ENCODE measurements at regions not wholly inside any gene's neighbourhood (a gene's known extent, or its start where the extent isn't known, plus 50 kb on each side); places are given as distances from the start of the nearest gene placed in this dataset.

DNA sequence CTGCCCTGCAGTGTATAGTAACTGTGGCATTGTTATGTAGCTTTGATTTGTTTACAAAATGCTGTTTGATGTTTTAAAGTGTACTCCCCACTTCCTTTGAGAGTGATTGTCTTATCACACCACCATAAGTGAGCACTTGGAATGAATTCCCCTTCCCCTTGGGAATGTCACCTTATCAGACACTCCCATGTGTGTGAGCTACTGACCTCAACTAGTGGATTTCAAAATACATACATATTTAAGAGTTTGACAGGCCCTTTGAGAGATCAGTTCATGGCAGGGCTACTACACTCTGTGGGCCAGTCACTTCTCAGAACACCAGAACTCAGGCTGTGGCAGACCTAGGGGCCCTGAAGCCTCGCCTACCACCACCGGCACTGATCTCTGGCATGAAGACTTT, 547.6 kb downstream of the NR2F2 start:
- Mint-ChIP-seq H3K9me3 (no peaks in the 10 kb centered on the region), H3K27ac (no peak overlapping the region), H3K36me3 (no peaks in the 10 kb centered on the region)
- no peak for DNase-seq (ENCODE audit: low spot score in 2 of 2)
- no peak for ATAC-seq

DNA sequence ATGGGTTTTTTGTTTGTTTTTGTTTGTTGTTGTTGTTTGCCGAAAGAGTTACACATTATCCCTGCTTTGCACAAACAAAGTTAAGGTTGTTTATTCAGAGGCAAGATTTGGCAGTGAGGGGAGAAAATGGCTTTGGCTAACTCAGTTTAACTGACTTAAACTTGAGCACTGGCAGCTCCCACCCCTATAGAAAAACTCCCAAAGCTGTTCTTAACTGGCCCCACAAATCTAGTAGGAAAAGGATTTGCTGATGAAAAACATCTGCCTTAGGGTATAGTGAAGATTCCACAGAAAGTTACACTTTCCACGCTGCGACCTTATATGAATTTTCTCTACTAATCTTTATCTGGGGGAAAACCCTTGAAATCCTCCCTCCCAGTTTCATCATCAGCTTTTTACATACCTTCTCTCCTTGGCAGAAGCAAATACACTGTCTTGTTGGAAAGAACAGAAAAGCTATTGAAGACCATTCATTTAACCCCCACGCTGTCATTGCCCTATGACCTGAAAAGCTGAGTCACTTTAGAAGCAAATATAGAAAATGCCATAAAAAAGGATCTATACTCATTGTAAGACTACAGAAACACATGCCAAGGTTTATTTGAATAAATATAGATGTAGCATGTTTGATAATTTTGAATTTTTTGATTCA, 551.7 kb downstream of the NR2F2 start:
- Mint-ChIP-seq H3K27ac (no peak overlapping the region), H3K9me3 (peaks cover 3 to 4% of the 10 kb centered on the region in 2 donors), H3K36me3 (no peaks in the 10 kb centered on the region)
- no peak for DNase-seq (ENCODE audit: low spot score in 2 of 2)
- no peak for ATAC-seq

DNA sequence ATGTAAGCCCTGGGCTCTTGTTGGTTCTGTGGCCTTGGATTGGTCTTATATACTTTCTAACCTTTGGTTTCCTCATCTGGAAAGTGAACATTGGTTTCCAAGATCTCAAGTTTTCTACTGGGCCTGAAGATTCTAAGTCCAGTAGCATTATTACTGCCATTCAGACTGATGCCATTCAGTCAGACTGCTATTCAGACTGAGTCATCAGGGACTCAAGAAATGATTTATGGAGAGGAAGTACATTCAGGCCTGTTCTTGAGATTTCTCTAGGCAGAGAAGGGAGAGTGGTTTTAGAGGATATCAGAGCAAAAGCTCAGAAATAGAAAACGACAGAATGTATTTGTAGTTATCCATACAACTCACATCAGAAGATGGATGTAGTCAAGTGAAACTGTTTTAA, 557.2 kb downstream of the NR2F2 start:
- Mint-ChIP-seq H3K36me3 (no peaks in the 10 kb centered on the region), H3K9me3 (peaks cover 8 to 9% of the 10 kb centered on the region in 2 donors), H3K27ac (no peak overlapping the region)
- DNase-seq (ENCODE audit: low spot score in 2 of 2) (no peak), ATAC-seq (peak in 1 of 2 donors; percentile 58)

DNA sequence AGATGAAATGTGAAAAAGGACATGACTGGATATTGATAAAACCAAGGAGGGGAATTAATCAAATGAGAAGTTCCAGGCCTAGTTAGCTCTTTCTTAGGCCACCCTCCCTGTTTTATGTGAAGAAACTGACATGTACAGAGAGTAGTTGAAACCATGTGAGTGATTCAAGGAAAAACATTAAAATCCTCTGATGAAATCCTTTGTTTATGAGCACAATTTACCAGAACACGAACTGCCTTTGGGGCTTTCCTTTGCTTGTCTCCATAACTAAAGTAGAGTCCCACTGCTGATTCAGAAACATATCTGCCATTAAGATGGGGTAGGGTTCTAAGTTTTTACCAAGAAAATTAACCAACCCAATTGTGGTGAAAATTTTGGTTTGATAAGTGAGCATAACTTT, 558.3 kb downstream of the NR2F2 start:
- Mint-ChIP-seq H3K27ac (no peak overlapping the region), H3K36me3 (no peaks in the 10 kb centered on the region), H3K9me3 (peaks cover 8 to 9% of the 10 kb centered on the region in 2 donors)
- DNase-seq (ENCODE audit: low spot score in 2 of 2) (no peak), ATAC-seq (peak in 1 of 2 donors; percentile 38)

DNA sequence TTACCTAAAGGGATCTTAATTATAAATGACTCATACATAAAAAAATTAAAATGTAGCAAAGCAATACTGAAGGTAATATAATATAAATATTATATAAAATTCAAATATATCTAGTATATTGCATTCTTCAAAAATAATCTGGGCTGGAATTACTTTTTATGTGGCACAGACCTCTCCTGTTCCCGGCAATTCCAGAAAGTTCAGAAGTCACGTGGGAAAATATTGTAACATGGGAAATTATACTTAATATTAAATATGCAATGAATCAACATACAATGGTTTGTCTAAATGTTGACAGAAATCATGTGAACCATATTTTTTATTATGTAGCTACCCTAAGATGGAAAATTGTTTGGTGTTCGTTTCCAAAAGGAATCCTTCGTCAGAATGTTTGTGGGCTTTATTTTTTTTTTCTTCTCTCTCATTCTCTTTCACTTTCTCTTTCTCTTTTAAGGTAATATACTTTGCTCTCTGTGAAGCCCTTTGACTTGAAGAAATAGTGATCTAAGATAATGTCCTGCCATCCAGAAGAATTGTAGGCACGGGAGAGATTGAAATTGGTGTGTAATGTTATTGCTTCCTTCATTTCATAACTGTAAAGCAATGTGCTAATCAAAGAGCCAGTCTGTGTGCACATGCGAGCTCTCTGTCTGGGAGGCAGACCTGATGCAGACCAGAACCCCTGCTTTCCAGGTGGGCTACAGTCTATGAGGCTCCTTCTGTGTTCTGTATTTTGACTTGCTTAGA, 559.4 kb downstream of the NR2F2 start:
- Mint-ChIP-seq H3K36me3 (no peaks in the 10 kb centered on the region), H3K9me3 (peaks cover 8 to 9% of the 10 kb centered on the region in 2 donors), H3K27ac (no peak overlapping the region)
- DNase-seq (ENCODE audit: low spot score in 2 of 2) (no peak), ATAC-seq (no peak)

DNA sequence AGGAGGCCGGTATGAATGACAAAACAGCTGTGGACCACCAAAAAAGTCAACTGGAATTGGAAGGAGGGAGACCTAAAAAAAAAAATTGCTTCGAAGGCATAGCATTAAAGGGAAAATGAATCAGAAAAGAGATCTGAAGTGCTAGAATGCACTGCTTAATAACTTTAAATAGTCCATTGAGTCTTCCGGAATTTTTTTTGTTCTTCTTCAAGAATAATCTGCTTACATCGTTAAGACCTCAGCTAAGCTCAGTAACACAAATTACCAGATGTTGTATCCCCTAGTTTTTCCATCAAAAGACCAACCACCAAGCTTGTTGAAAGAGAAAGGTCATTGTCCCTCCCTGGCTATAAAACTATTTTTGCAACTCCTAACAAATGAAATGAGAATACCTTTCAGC, 560.5 kb downstream of the NR2F2 start:
- ATAC-seq (no peak), DNase-seq (ENCODE audit: low spot score in 2 of 2) (no peak)
- H3K36me3 Mint-ChIP-seq: no peaks in the 10 kb centered on the region
- no peak overlapping the region for H3K27ac Mint-ChIP-seq
- H3K9me3 Mint-ChIP-seq: peaks cover 8 to 9% of the 10 kb centered on the region in 2 donors

DNA sequence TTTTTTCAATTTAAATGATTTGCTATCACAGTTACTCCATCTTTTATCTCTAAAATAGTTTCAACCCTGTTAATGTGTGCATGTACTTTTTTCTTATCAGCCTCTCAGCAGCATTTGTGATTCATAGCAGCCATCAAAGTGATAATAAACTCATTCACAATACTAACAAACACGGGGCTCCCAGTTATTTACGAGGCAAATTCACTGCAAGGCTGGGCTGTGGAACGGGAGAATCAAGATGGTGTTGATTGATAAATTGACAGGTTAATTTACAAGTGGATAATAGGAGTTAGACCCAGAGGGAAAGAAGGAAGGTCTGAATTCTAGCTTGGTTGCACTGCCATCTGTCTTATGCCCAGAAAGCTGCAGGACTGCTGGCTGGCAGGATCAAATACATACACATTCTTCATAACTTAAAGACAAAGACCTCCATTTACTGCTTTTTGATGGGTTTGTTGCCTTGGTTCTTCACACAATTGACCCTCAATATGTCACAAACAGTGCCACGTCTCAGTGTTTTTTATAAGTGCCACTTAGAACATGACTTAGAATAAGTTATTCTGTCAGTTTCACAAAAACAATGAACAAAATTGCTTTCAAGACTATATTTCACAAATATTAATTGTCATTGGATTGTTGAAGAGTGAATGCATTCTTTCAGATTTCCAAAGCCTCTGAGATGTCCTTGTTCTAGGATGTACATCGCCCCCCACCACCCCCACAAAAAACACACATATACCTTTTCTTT, 562.8 kb downstream of the NR2F2 start:
- Mint-ChIP-seq H3K27ac (no peak overlapping the region), H3K9me3 (no peaks in the 10 kb centered on the region), H3K36me3 (no peaks in the 10 kb centered on the region)
- DNase-seq (ENCODE audit: low spot score in 2 of 2): no peak
- ATAC-seq: no peak

DNA sequence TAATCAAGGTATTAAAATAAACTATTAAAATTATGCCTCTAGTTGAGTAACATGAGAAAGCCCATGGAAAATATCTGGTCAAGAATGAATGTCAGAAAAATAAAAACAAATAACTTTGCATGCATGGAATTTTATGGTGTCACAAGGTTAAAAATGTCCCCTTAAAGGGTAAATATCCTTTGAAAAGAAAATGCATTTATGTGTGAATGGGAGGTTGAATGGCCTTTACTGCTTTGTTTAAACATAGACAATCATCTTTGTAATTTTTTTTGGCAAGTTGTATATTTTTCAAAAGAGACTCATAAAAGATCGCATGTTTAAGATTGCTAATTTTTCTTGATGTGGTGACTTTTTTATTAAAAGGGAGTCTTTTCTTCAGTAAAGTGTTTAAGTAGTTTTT, 564.2 kb downstream of the NR2F2 start:
- no peaks in the 10 kb centered on the region for H3K36me3 Mint-ChIP-seq

DNA sequence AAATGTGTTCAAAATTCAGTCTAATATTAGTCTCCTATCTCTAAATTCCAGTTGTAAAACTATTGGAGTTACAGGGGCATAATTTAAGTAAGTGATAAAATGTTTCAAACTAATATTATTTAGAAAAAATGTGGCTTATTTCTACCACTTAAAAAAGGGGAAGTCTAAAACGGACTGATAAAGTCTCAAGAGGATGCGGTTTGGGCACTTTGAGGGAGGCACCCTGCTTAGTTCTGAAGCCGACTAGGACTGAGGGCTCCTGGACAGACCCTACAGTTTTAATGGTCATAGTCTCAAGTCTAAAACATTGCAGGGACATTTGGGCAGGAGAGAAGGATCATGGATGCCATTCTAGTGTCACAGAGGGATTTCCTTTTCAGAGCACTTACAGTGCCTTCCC, 566.3 kb downstream of the NR2F2 start:
- H3K9me3 Mint-ChIP-seq: peaks cover 6 to 8% of the 10 kb centered on the region in 2 donors
- DNase-seq (ENCODE audit: low spot score in 2 of 2) (no peak), ATAC-seq (no peak)
- H3K27ac Mint-ChIP-seq: no peak overlapping the region
- peaks cover 0 to 5% of the 10 kb centered on the region in 2 donors for H3K36me3 Mint-ChIP-seq

More for the DNA sequence above, 564.2 kb downstream of the NR2F2 start:
- H3K9me3 Mint-ChIP-seq: no peaks in the 10 kb centered on the region
- H3K27ac Mint-ChIP-seq: no peak overlapping the region
- ATAC-seq (no peak), DNase-seq (ENCODE audit: low spot score in 2 of 2) (no peak)

DNA sequence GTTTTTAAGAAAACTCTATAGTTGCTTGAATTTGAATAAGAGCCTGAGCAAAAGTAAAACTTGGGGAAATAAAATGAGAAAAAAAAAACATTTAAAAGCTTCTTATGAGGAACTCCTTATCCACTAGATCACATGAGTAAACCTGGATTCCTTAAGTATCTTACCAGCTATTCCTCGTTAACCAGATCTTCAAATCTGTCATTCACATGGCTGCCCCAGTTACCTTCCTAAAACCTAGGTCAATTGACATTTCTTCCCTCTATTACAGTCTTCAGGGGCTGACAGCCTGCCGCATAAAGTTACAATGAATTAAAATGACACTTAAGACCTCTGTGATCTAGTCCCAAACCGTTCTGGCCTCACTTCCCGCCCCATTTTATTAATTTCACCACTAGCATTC, 583.6 kb downstream of the NR2F2 start:
- DNase-seq (ENCODE audit: low spot score in 2 of 2): no peak
- H3K27ac Mint-ChIP-seq: no peak overlapping the region
- peaks cover 18 to 21% of the 10 kb centered on the region in 2 donors for H3K9me3 Mint-ChIP-seq
- ATAC-seq: no peak
- H3K36me3 Mint-ChIP-seq: peaks cover 6 to 11% of the 10 kb centered on the region in 2 donors

DNA sequence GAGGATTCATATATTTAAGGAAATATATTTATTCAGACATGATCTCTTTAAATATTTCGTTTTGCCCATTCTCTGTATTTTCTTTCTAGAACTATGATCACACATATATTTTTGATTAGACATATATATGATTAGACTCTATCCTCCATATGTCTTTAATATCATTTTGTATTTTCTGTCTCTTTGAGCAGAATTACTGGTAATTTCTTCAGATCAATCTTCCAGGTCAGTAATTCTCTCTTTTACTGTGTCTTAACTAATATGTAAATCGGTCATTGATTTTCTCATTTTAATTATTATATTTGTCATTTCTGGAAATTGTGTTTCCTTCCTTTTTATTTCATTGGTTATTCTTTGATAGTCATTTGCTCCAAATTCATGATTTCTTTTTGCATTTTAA, 586.2 kb downstream of the NR2F2 start:
- Mint-ChIP-seq H3K27ac (no peak overlapping the region), H3K36me3 (peaks cover 6 to 11% of the 10 kb centered on the region in 2 donors), H3K9me3 (peaks cover 23% of the 10 kb centered on the region in 2 donors)
- DNase-seq (ENCODE audit: low spot score in 2 of 2): no peak
- ATAC-seq: no peak

DNA sequence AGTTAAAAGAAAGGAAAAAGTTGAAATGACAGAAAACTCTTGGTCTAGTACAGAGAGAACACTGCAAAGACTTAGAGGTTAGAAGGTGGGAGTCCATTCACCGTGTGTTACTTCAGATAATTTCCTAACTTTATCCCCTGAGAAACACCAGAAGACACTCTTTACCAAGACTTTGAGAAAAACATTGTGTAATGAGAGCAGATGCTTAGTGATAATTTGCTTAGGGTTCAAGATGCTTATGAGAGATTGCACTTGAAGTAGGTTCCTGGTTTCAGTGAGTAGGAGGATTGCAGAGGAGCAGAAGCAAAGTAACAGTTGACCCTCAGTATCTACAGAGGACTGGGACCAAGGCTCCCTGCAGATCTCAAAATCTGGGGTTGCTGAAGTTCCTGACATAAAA, 594.1 kb downstream of the NR2F2 start:
- H3K27ac Mint-ChIP-seq: no peak overlapping the region
- no peaks in the 10 kb centered on the region for H3K36me3 Mint-ChIP-seq
- no peak for DNase-seq (ENCODE audit: low spot score in 2 of 2)
- ATAC-seq: no peak
- peaks cover 6 to 13% of the 10 kb centered on the region in 2 donors for H3K9me3 Mint-ChIP-seq

DNA sequence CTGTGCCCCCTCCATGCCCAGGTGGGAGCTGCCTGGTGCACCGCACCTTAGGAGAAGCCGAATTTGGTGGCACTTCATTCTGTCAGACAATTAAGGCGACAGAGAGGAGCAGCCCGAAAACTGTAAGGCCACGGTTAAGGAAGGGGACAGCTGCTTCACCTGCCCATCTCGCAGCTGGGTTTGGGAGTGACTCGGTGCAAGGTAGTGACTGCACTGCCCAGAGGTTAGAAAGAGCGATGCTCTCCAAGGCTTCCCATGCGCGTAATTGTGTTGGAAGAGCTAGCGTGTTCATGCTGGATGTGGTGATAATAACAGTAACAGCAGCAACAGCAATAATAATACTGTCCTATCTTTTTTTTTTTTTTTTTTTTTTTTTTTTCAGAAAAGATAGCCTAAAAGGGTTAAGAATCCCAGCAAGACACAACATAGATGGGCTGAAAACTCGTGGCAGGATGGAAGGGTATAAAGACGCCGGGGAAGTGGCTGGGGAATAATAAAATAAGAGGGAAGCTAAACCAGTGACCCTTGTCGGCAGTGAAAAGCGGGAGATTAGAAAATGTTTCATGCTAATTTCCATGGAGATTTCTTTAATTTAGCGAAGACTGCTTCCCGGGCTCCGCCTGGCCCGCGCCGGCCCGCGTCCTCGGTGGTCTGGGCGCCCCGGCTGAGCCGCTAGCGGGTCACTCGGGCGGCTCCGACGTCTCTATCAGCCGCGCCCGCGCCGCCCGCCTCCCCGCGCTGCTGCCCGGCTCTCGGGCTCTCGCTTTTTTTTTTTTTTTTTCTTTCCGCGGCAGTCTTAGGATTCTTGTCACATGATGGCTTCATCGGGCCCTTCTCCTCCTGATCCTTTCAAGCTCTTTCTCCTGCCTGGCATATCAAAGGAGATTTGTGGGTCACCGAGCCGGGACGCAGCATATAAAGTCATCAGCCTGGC, 617.1 kb downstream of the NR2F2 start:
- Mint-ChIP-seq H3K9me3 (peaks cover 0 to 4% of the 10 kb centered on the region in 2 donors), H3K27ac (no peak overlapping the region), H3K36me3 (peaks cover 0 to 12% of the 10 kb centered on the region in 2 donors)
- DNase-seq (ENCODE audit: low spot score in 2 of 2): no peak
- no peak for ATAC-seq

DNA sequence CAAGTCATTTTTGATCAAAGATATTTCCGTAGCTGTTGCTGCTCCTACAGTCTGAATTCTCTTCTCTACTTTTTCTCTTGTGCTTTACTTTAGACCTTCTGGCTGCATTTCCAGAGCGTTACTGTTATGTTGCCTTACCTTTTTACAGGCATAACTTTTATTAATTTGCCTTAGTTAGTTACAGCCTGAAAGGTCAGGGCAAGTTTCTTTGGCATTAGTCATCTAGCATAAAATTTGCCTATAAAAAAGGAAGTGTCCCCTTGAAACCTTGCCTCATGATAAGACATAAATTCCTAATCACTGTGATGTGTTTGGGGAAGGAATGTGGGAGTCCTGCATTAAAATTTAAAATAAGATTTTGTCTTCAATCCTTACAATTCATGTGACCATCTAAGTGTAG, 618.5 kb downstream of the NR2F2 start:
- DNase-seq (ENCODE audit: low spot score in 2 of 2) (no peak), ATAC-seq (no peak)
- Mint-ChIP-seq H3K27ac (no peak overlapping the region), H3K36me3 (peaks cover 0 to 12% of the 10 kb centered on the region in 2 donors), H3K9me3 (peaks cover 0 to 4% of the 10 kb centered on the region in 2 donors)

DNA sequence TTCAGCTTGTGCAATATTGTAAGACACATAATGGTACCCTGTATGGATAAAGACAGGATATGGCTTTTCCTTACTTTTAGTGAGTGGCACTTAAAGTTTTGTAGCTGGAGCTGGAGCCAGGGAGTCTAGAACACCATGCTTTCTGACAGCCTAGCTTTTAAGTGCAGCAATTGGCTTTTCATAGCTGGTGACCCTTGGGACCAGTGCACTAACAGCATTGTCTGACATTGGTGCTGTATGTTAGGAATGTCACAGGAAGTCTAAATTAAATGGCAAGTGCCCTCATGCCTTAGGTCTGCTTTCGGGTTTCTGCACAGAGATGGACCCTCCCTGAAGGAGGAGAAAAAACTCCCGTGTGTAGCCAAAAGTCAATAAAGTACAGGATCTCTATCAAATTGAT, 628.2 kb downstream of the NR2F2 start:
- peaks cover 0 to 4% of the 10 kb centered on the region in 2 donors for H3K36me3 Mint-ChIP-seq
- peaks cover 7 to 8% of the 10 kb centered on the region in 2 donors for H3K9me3 Mint-ChIP-seq
- H3K27ac Mint-ChIP-seq: no peak overlapping the region
- ATAC-seq: no peak
- no peak for DNase-seq (ENCODE audit: low spot score in 2 of 2)

DNA sequence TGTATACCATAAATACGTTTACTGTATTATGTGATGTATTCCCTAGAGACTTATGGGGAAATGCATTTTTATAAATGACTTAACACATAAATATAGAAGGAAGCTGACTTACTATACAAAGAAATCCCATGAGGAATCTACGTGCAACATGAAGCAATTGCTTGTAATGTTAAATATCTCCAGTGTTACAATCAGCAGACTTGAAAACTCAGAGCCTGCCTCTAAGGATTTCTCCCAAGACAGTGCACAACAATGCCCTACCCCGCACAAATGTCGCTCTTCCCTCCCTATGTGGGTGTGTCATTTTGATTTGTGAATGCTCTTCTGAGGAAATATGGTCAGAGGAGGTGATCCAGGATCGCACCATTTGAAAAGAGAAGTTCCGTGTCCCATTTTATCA, 629.0 kb downstream of the NR2F2 start:
- H3K27ac Mint-ChIP-seq: no peak overlapping the region
- peaks cover 0 to 4% of the 10 kb centered on the region in 2 donors for H3K36me3 Mint-ChIP-seq
- no peak for DNase-seq (ENCODE audit: low spot score in 2 of 2)
- no peak for ATAC-seq
- peaks cover 7 to 8% of the 10 kb centered on the region in 2 donors for H3K9me3 Mint-ChIP-seq
